ENCODE measurements at regions not wholly inside any gene's neighbourhood (a gene's known extent, or its start where the extent isn't known, plus 50 kb on each side); places are given as distances from the start of the nearest gene placed in this dataset.

DNA sequence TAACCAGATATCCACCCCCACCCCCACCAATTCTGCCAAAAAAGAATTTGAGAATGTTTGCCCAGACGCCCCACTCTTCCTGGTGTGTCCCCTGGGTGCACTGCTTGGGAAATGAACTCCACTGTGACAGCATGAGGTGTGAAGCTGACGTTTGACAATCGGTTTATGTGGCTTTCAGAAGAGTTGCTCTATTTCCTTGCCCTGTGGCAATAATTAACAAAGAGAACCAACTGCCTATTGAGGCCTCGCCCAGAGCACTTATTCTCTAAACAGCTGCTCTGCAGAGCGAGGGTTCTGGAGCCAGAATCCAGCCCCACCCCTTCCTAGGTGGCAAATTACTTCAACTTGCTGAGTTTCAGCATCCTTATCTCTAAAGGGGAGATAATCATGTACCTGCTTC, 115.8 kb upstream of the SIX3 start:
- Mint-ChIP-seq H3K27me3 (ENCODE audit: low read depth) (peaks cover 10% of the 10 kb centered on the region), H3K4me3 (no peak overlapping the region), H3K36me3 (ENCODE audit: insufficient read depth) (no peaks in the 10 kb centered on the region), H3K4me1 (ENCODE audit: low read depth) (no peaks in the 10 kb centered on the region), H3K9me3 (no peaks in the 10 kb centered on the region)
- DNase-seq (no peak), ATAC-seq (no peak)

DNA sequence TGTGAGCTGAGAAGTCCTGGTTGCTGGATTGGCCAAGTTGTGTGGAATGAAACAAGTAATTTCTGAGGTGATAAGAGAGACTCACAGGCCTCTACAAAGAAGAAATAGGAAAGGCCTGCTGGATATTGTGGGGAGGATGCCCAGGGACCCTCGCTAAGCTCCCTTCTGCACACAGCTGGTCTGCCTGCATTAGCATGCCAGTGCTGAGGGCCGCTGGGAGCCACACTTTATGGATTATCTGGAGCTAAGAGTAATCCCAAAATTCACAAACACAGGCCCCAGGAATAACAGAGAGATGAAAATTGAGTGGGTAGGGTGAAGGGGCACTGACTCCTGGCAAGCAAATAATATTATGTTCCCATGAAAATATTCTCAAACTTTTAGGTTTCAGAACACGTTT, 114.9 kb upstream of the SIX3 start:
- no peak for ATAC-seq
- no peaks in the 10 kb centered on the region for H3K36me3 Mint-ChIP-seq (ENCODE audit: insufficient read depth)
- no peaks in the 10 kb centered on the region for H3K4me1 Mint-ChIP-seq (ENCODE audit: low read depth)
- DNase-seq, result no peak
- no peaks in the 10 kb centered on the region for H3K9me3 Mint-ChIP-seq
- H3K4me3 Mint-ChIP-seq, result no peak overlapping the region
- H3K27me3 Mint-ChIP-seq (ENCODE audit: low read depth), result peaks cover 6% of the 10 kb centered on the region

DNA sequence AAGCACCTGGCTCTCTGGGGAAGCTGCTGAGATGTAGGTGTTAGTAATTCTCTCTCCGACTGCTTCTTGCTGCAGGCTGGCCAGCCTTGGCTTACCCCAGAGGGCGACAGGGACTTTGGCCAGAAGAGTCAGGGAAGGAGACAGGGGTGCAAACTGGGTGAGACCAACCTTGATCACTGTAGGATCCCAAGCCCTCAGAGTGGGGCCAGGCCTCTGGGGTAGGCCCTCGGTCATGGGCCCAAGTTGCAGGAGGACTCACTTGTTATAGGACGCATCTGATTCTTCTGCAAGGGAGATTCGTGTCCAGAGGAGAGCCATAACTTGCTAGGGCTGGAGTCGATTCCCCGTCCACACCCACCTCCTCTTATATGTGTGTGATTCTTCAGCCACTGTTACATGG, 111.7 kb upstream of the SIX3 start:
- Mint-ChIP-seq H3K36me3 (ENCODE audit: insufficient read depth) (no peaks in the 10 kb centered on the region), H3K9me3 (no peaks in the 10 kb centered on the region), H3K4me3 (no peak overlapping the region), H3K27me3 (ENCODE audit: low read depth) (peaks cover 9% of the 10 kb centered on the region), H3K4me1 (ENCODE audit: low read depth) (peaks cover 3% of the 10 kb centered on the region)
- DNase-seq (no peak), ATAC-seq (no peak)

DNA sequence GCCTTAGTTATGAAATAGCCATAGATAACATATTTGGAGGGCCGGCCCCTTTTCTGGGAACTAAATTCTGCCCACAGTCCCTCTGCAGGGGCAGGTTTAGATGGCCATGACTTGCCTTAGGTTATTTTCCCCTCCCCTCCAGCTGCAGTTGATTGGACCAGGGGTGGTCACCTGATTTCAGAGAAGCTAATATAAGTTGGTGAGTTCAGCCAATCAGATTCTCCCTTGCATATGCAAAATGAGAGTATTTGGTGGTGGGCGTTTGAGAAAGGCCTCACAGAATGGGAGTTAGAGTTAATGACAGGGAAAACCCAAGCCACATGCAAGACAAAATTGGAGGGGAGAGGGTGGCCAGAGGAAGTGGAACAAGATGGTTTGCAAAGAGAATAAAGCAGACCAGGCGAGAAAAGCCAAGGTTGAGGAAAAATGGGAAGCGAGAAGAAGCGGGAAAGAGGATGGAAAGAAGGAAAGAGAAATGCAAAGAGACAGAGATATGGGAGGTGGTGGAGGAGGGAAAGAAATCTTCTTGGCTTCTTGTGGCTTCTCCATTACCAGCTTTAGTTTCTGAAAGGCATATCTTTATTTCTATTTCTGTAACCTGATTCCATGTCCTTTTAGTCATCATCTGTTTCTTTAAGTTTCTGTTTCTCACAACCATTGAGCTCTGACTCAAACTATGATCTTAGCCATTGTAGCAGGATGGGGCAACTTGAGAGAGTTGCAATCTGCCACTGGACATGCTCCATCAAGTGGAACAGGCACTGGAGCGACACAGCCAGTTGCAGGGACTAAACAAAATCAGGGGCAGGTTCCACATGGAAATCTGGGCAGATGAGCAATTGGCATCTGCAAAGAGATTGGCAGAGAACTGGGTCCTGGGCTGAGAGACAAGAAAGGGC, 108.1 kb upstream of the SIX3 start:
- Mint-ChIP-seq H3K36me3 (ENCODE audit: insufficient read depth) (no peaks in the 10 kb centered on the region), H3K4me1 (ENCODE audit: low read depth) (peaks cover 3% of the 10 kb centered on the region), H3K27me3 (ENCODE audit: low read depth) (peaks cover 11% of the 10 kb centered on the region), H3K4me3 (no peak overlapping the region), H3K9me3 (no peaks in the 10 kb centered on the region)
- ATAC-seq (peak in 1 of 2 donors; percentile 21), DNase-seq (no peak)

DNA sequence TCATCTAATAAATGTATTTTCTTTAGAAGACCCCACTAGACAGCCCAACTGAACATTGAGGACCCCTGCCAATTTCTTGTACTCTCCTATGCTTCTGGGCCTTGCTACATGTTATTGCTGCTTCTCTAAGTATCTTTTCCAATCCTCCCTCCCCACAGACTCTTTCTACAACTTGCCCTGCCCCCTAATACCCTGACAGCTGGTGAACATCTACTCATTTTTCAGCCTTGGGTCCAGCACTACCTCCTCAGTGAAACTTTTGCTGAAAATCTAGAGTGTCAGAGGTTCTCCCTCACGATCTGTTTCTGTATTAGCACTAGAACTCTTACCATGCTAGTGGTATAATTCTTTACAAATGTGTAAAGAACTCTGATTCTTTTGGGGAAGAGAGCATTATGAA, 106.8 kb upstream of the SIX3 start:
- Mint-ChIP-seq H3K4me1 (ENCODE audit: low read depth) (peaks cover 3% of the 10 kb centered on the region), H3K4me3 (no peak overlapping the region)

DNA sequence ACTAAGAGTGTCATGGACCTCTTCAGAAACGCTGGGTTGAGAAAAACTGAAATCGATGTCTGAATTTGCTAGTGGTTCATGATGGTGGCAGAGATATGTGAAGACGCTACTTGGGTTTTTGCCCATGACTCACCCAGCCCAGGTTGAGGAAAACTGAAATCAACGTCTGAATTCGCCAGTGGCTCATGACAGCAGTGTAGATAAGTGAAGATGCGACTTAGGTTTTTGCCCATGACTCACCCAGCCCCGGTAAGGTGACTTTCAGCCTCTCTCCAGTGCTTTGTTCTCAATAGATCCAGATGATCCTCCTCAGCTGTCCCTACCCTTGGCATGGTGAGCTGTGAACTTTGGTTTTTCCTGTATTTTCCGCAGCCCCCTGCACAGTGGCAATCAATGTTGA, 105.3 kb upstream of the SIX3 start:
- no peak overlapping the region for H3K4me3 Mint-ChIP-seq
- peaks cover 3% of the 10 kb centered on the region for H3K4me1 Mint-ChIP-seq (ENCODE audit: low read depth)
- H3K9me3 Mint-ChIP-seq, result no peaks in the 10 kb centered on the region
- no peak for DNase-seq
- ATAC-seq, result peak; percentile 91 to 93
- no peaks in the 10 kb centered on the region for H3K36me3 Mint-ChIP-seq (ENCODE audit: insufficient read depth)
- H3K27me3 Mint-ChIP-seq (ENCODE audit: low read depth), result peaks cover 9% of the 10 kb centered on the region

More for the DNA sequence above, 106.8 kb upstream of the SIX3 start:
- no peaks in the 10 kb centered on the region for H3K36me3 Mint-ChIP-seq (ENCODE audit: insufficient read depth)
- ATAC-seq (no peak), DNase-seq (no peak)
- H3K27me3 Mint-ChIP-seq (ENCODE audit: low read depth), result peaks cover 7% of the 10 kb centered on the region
- H3K9me3 Mint-ChIP-seq, result no peaks in the 10 kb centered on the region

DNA sequence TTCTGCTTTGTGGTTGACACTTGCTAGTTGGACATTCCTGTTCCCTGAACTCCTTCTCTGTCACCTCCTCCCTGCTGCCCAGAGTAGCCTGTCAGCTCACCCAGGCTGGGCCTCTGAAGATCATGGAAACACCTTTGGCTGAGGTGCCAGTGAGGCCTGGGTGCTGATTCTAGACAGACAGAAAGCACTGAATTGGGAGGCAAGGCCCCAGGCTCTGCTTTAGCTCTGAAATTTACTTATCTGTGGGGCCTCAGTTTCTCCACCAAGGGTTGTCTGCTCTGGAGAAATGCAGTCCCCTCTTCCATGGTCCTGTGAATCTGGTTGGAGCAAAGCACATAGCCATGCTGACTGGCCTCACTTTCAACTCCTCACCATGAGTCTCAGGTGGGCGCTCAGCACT, 104.6 kb upstream of the SIX3 start:
- Mint-ChIP-seq H3K36me3 (ENCODE audit: insufficient read depth) (no peaks in the 10 kb centered on the region), H3K4me1 (ENCODE audit: low read depth) (peaks cover 3% of the 10 kb centered on the region), H3K9me3 (no peaks in the 10 kb centered on the region), H3K27me3 (ENCODE audit: low read depth) (peaks cover 9% of the 10 kb centered on the region), H3K4me3 (no peak overlapping the region)
- DNase-seq, result no peak
- ATAC-seq, result no peak

DNA sequence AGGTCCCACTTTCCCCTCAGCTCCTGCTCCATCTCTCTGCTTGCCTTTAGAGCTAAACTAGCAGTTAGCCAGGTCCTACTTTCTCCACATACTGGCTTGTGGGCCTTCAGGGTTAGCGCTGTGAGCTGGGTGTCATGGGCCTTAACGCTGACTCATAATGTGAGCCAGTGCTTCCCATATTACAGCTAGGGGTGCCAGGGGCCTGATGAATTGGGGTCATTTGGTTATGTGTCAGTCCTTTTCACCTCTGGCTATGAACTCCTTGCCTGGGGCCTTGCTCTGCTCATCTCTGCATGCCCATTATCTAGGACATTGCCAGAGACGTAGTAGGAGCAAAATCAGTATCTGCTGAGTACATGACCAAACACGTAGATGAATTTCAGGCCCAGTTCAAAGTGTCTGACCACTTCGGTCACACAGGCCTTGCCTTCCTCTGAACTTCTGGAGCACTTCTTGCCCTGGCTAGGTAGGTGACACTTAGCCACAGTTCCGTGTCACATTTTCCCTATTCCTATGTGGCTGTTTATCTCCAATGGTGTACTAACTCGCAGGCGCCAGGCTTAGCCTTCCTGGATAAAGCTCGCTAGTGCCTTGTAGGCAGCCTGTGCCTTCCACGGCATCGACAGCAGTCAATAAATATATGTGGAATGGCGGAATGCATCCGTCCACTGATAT, 103.2 kb upstream of the SIX3 start:
- H3K36me3 Mint-ChIP-seq (ENCODE audit: insufficient read depth), result no peaks in the 10 kb centered on the region
- no peak for DNase-seq
- ATAC-seq, result no peak
- peaks cover 3% of the 10 kb centered on the region for H3K4me1 Mint-ChIP-seq (ENCODE audit: low read depth)
- no peak overlapping the region for H3K4me3 Mint-ChIP-seq
- H3K9me3 Mint-ChIP-seq, result no peaks in the 10 kb centered on the region
- peaks cover 9% of the 10 kb centered on the region for H3K27me3 Mint-ChIP-seq (ENCODE audit: low read depth)

DNA sequence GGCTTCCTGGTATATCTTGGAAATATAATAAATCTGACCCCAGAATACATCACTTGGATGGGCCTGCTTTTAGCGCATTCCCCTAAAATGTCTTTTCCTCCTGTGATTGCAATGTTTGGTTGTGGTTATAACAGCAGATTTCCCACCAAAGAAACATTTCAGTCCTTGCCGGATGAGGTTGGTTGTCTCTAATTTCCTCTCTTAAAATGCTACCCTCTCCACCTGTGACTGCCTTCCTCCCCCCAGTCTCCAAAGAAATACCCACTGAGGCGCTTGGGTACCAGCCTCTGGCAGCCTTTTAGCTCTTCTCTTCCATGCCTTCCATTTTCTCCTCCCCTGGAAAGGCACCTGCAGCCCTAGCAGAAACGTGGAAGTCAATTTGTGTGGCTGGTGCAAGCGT, 102.1 kb upstream of the SIX3 start:
- peaks cover 9% of the 10 kb centered on the region for H3K27me3 Mint-ChIP-seq (ENCODE audit: low read depth)
- H3K36me3 Mint-ChIP-seq (ENCODE audit: insufficient read depth), result no peaks in the 10 kb centered on the region

DNA sequence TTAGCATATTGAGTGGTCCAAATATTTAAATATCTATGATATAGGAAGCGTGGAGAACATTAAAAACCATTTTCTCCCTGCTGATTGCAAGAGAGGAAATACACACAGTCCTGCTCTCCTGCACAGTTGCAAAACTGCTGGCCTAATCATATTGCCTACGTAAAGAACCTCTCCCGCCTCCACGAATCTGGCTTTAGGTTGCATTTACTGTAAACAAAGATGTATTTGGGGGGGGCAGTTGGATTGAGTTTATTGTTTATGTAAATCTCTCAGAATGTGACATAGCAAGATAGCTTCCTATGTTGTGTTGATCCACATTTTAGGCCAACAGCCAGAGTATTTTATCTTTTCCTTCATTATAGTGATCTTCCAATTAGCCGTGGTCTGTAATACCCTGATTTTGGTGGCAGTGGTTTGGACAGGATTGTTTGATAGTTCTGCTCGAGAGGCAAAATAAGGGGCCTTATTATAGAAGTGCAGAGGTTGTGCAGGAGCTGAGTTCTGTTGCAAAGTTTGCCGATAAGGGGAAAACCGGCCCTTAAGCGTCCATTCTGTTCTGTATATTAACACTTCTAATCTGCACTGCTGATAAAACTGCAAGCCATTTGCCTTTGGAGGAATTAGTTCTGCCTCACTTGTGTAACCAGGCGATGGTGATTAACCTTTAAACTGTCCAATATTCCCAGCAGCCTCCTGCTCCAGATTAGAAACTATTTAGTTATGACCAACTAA, 101.6 kb upstream of the SIX3 start:
- H3K36me3 Mint-ChIP-seq (ENCODE audit: insufficient read depth), result no peaks in the 10 kb centered on the region
- H3K4me3 Mint-ChIP-seq, result no peak overlapping the region
- H3K9me3 Mint-ChIP-seq, result no peaks in the 10 kb centered on the region
- H3K27me3 Mint-ChIP-seq (ENCODE audit: low read depth), result peaks cover 9% of the 10 kb centered on the region
- DNase-seq, result no peak
- H3K4me1 Mint-ChIP-seq (ENCODE audit: low read depth), result no peaks in the 10 kb centered on the region
- no peak for ATAC-seq

More for the DNA sequence above, 102.1 kb upstream of the SIX3 start:
- H3K4me3 Mint-ChIP-seq, result no peak overlapping the region
- H3K9me3 Mint-ChIP-seq, result no peaks in the 10 kb centered on the region
- no peaks in the 10 kb centered on the region for H3K4me1 Mint-ChIP-seq (ENCODE audit: low read depth)
- DNase-seq, result no peak
- no peak for ATAC-seq

DNA sequence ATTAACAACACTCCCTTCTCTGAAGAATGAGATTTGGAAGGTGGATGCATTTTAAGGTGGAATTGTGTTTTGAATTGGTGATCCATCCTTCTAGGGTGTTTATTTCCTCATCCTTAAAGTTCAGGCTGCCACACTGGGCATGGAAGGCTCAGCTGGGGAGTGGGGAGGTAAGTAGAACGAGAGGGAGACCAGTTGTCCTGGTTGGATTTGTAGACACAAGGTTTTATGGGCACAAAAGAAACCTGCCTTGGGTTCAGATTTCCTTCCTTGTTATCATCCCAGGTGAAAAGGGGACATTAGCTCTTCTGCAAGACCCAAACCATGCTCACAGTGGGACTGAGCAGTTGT, 101.0 kb upstream of the SIX3 start:
- Mint-ChIP-seq H3K4me3 (no peak overlapping the region), H3K27me3 (ENCODE audit: low read depth) (peaks cover 9% of the 10 kb centered on the region)
- no peak for ATAC-seq

DNA sequence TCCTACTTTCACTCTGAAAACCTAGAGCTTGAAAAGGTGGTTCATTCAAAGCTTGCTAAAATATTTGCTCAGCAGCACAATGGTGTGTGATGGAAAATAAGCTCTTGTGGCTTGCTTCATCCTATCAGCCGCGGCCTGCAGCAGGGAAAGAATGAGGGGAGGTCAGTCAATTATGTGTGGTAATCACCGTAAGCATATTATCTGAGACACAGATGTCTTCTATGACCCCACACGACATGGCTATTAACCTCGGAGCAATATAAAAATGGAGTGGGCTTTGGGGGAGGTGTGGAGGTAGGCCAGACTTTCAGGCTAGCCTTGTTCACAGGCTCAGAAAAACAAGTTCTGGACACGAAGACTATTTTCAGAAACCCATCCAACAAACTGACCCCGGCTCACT, 98.4 kb upstream of the SIX3 start:
- Mint-ChIP-seq H3K4me3 (no peak overlapping the region), H3K4me1 (ENCODE audit: low read depth) (no peaks in the 10 kb centered on the region)
- no peak for ATAC-seq

More for the DNA sequence above, 101.0 kb upstream of the SIX3 start:
- no peak for DNase-seq
- H3K9me3 Mint-ChIP-seq, result no peaks in the 10 kb centered on the region
- no peaks in the 10 kb centered on the region for H3K36me3 Mint-ChIP-seq (ENCODE audit: insufficient read depth)
- H3K4me1 Mint-ChIP-seq (ENCODE audit: low read depth), result no peaks in the 10 kb centered on the region

DNA sequence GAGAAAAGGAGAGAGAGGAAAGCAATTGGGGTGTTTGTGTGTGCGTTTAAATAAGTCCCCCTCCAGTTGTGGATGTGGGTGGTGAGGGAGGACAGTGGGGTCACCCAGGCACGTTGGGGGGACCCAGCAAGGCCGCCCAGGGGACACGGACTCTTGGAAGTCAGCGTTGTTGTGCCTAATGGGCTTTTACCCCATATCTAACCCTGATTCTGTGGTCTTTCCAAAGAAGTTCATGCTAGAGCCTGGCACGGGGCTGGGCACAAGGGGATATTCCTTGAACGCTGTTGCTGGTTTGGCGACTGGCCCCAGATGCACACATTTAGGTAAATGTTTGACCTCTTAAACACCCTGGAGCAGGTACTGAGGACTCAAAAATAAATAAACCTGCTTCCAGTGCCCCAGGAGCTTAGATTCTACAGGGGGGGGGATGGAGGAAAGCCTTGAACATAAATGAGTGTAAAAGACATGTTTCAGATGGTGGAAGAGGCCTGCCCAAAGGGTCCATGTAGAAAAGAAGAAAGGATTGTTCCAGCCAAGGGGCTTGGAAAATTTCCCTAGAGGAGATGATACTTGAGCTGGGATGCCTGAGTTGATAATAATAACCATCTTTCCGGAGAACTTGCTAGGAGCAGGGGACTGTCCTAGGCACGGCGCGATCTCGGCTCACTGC, 97.7 kb upstream of the SIX3 start:
- Mint-ChIP-seq H3K4me1 (ENCODE audit: low read depth) (no peaks in the 10 kb centered on the region), H3K27me3 (ENCODE audit: low read depth) (peaks cover 6% of the 10 kb centered on the region), H3K4me3 (no peak overlapping the region), H3K9me3 (no peaks in the 10 kb centered on the region), H3K36me3 (ENCODE audit: insufficient read depth) (no peaks in the 10 kb centered on the region)
- ATAC-seq, result no peak
- no peak for DNase-seq

More for the DNA sequence above, 98.4 kb upstream of the SIX3 start:
- H3K36me3 Mint-ChIP-seq (ENCODE audit: insufficient read depth), result no peaks in the 10 kb centered on the region
- H3K27me3 Mint-ChIP-seq (ENCODE audit: low read depth), result peaks cover 6% of the 10 kb centered on the region
- no peaks in the 10 kb centered on the region for H3K9me3 Mint-ChIP-seq
- no peak for DNase-seq

DNA sequence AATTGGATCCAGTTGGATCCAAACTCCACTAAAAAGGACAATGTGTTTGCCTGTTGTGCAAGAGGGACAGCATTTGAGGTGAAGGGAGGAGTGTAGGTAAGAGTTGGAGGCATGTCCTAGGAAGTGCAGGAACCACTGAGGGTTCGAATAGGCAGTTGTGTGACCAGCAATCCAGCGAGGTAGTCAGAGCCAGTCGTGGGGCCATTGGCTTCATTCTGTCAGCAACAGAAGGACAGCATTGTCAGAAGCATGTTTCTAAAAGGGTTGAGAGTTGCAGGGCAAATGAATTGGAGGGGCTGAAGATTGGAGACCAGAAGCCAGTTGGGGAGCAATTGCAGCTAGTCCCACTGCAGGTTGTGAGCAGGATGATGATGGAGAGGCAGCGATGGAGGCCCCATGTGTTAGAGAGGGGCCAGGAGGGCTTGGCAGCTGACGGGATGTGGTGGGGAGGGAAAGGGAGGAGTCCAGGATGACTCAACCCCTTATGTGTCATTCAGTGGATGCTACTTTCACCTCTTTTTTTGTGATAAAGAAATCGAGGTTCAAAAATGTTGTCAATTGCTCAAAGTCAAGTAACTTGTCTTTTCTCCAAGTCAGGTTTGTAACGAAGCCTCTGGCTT, 96.7 kb upstream of the SIX3 start:
- no peaks in the 10 kb centered on the region for H3K9me3 Mint-ChIP-seq
- H3K4me3 Mint-ChIP-seq, result no peak overlapping the region
- DNase-seq (no peak), ATAC-seq (peak; percentile 48 to 52)
- H3K36me3 Mint-ChIP-seq (ENCODE audit: insufficient read depth), result no peaks in the 10 kb centered on the region
- peaks cover 14% of the 10 kb centered on the region for H3K27me3 Mint-ChIP-seq (ENCODE audit: low read depth)
- H3K4me1 Mint-ChIP-seq (ENCODE audit: low read depth), result no peaks in the 10 kb centered on the region

Measured in activated T-cell treated with anti-CD3 and anti-CD28 coated beads, Interleukin-2, amount 50 U/mL, for 4 hours (primary cell).